GM12891 (cell line): ENCODE measurements at regions not wholly inside any gene's neighbourhood (a gene's known extent, or its start where the extent isn't known, plus 50 kb on each side); places are given as distances from the start of the nearest gene placed in this dataset.

Experiments
- PAX5 ChIP-seq: IDR thresholded peaks from 2 replicates; pipeline ENCODE4 v1.6.1; 2011; ENCODE audit warnings: low read length, moderate library complexity, mild to moderate bottlenecking; ENCODE audit not compliant: insufficient read depth, severe bottlenecking
- POLR2A ChIP-seq: IDR thresholded peaks from 2 replicates; pipeline ENCODE4 v1.6.1; 2011; ENCODE audit warnings: low read depth, low read length, control low read depth
- SPI1 ChIP-seq: IDR thresholded peaks from 2 replicates; pipeline ENCODE4 v1.6.1; 2011; ENCODE audit warnings: low read depth, low read length, control low read depth

DNA sequence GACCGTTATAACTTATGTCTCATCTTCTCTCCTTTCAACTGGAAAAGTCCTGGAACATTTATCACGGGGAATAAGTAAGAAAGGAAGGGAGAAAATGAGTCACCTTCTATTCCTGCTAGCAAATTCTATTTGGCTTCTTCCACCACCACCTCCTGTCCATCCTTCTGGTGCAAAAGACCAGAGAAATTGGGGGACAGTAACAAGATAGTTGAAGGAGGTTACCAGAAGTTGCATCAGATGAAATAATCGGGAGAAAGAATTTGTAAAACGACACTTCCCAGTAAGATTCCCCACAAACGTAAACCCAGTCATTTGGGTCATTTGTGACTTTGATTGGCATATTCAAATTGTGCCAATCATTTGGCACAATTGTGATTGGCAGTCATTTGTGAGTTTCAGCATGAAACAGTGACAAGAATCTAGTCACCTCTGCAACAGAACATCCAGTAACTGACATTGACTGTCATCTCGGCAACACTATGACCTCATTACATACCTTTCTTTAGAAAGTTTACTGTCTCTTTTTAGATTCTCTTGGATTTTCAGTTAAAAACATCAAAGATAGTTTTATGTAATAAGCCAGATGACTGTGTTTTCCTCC is 51.3 kb upstream of the PIK3CG start:
- TF ChIP-seq POLR2A, result no peak
- no peak for TF ChIP-seq SPI1
- no peak for TF ChIP-seq PAX5
